Panc1 (cell line): ENCODE measurements at regions not wholly inside any gene's neighbourhood (a gene's known extent, or its start where the extent isn't known, plus 50 kb on each side); places are given as distances from the start of the nearest gene placed in this dataset.

Source experiments
- ATAC-seq: fragments of 200-7000 bp; cut with Tn5 transposase; 2 replicates; pipeline ENCODE4 v1.9.1; 2020; ENCODE audit warnings: mild to moderate bottlenecking, moderate library complexity
- BruUV-seq: library from RNA; stranded (reverse); fragments of 400-500 nt; replicated peaks from 2 replicates; lab custom pipeline; 2021; lab: Mats Ljungman, UMichigan
- CTCF ChIA-PET: fragments of 300-600 bp; sonication (Branson Sonifier 250); formaldehyde crosslinking; loops from one replicate; lab custom pipeline; 2022; ENCODE audit warnings: antibody characterized with exemption; lab: Charles Lee
- POLR2A ChIA-PET: fragments of 300-600 bp; sonication (Branson Sonifier 250); formaldehyde crosslinking; loops from one replicate; lab custom pipeline; 2022; ENCODE audit warnings: antibody characterized with exemption; lab: Charles Lee
- DNase-seq: peaks from one replicate; pipeline ENCODE4 v3.0.0-alpha.2; 2010; ENCODE audit warnings: low read depth, low spot score
- H3K27ac ChIP-seq: 2 replicates; pipeline ENCODE4 v1.5.1; 2011; ENCODE audit warnings: mild to moderate bottlenecking, low read length, inconsistent platforms
- H3K27me3 ChIP-seq: fragments of 200-500 bp; sonication (Bioruptor generic); 2 replicates; pipeline ENCODE4 v1.6.0; 2014; ENCODE audit warnings: low read length, inconsistent platforms; ENCODE audit not compliant: control insufficient read depth, insufficient read depth
- H3K36me3 ChIP-seq: fragments of 200-500 bp; sonication (Bioruptor generic); 2 replicates; pipeline ENCODE4 v1.5.1; 2014; ENCODE audit warnings: inconsistent platforms, mild to moderate bottlenecking, low read length, moderate library complexity; ENCODE audit not compliant: control insufficient read depth, insufficient read depth
- H3K4me1 ChIP-seq: 2 replicates; pipeline ENCODE4 v1.5.1; 2011; ENCODE audit warnings: inconsistent platforms, mild to moderate bottlenecking, low read length, moderate library complexity; ENCODE audit not compliant: control insufficient read depth, insufficient read depth
- H3K4me3 ChIP-seq, 2 experiments: 2 replicates each; pipeline ENCODE4 v1.5.1; 2011 to 2012; ENCODE audit warnings: low read depth in 2 of 2, low read length in 2 of 2, mild to moderate bottlenecking in 2 of 2, inconsistent platforms in 1 of 2, moderate library complexity in 1 of 2
- H3K9me3 ChIP-seq: fragments of 200-500 bp; sonication (Bioruptor generic); 2 replicates; pipeline ENCODE4 v1.5.1; 2014; ENCODE audit warnings: low read depth, mild to moderate bottlenecking, inconsistent platforms, low read length, moderate library complexity; ENCODE audit not compliant: control insufficient read depth, insufficient read depth
- CTCF ChIP-seq: fragments of 450-650 bp; IDR thresholded peaks from 2 replicates; pipeline ENCODE4 v1.5.1; 2017; ENCODE audit warnings: mild to moderate bottlenecking
- POLR2AphosphoS5 ChIP-seq: IDR thresholded peaks from 2 replicates; pipeline ENCODE4 v1.6.1; 2012; ENCODE audit warnings: mild to moderate bottlenecking, low read depth, low read length, moderate library complexity
- REST ChIP-seq, 2 experiments: IDR thresholded peaks; 2 replicates each; pipeline ENCODE4 v1.6.1; 2011 to 2012; ENCODE audit warnings: low read depth in 2 of 2, control low read depth in 1 of 2, low read length in 1 of 2, mild to moderate bottlenecking in 1 of 2, moderate library complexity in 1 of 2; ENCODE audit not compliant: insufficient read depth in 1 of 2
- SIN3A ChIP-seq: IDR thresholded peaks from 2 replicates; pipeline ENCODE4 v1.6.1; 2012; ENCODE audit warnings: low read depth, mild to moderate bottlenecking, low read length, moderate library complexity, borderline replicate concordance; ENCODE audit not compliant: insufficient read depth
- TCF7L2 ChIP-seq: IDR thresholded peaks from 2 replicates; pipeline ENCODE4 v1.6.1; 2011; ENCODE audit warnings: mild to moderate bottlenecking, low read depth, low read length, inconsistent platforms
- in situ Hi-C: cut with HindIII; loops from 2 replicates; pipeline ENCODE4 v1.10.0; 2016; ENCODE audit warnings: low sequenced_read_pairs, low pct_unique_long_range_greater_than_20kb
- intact Hi-C: fragments of 100-400 bp; cut with micrococcal nuclease; formaldehyde crosslinking; loops from one replicate; pipeline ENCODE4 v1.10.0; 2022; ENCODE audit not compliant: unreplicated experiment

- no peak for DNase-seq
- H3K9me3 ChIP-seq, result no peaks in the 10 kb centered on the region
- TF ChIP-seq REST (IDR thresholded peaks at IDR 0.05; ENCODE audit: insufficient read depth in 1 of 2, low read depth in 2 of 2, low read length in 1 of 2) (no peak), SIN3A (no peak), POLR2AphosphoS5 (no peak), TCF7L2 (no peak), CTCF (no peak)
- H3K4me1 ChIP-seq, result no peaks in the 10 kb centered on the region
- POLR2A ChIA-PET, result interaction anchor here (0.6 kb wide), 1 partner anchor 426 kb away, joined by 4 read pairs; no protein-coding TSS in a partner anchor
- BruUV-seq, result no TSS peak
- no peak for ATAC-seq
- H3K27ac ChIP-seq, result no peak overlapping the region
- CTCF ChIA-PET, result no interaction called here
- H3K4me3 ChIP-seq, result no peak overlapping the region
- intact Hi-C loops, result no loop called here
- no peaks in the 10 kb centered on the region for H3K27me3 ChIP-seq
- H3K36me3 ChIP-seq, result no peaks in the 10 kb centered on the region
- in situ Hi-C loops, result no loop called here
These were observed 902.3 kb downstream of the EFNA5 start for GRCh38 chr5:106768392-106768791.

GRCh38 chr5:106766916-106767315, 903.8 kb downstream of the EFNA5 start:
- no peak overlapping the region for H3K27ac ChIP-seq
- ChIA-PET POLR2A (no interaction called here), CTCF (no interaction called here)
- intact Hi-C loops, result no loop called here
- H3K9me3 ChIP-seq, result no peaks in the 10 kb centered on the region
- no TSS peak for BruUV-seq
- ATAC-seq (no peak), DNase-seq (no peak)
- TF ChIP-seq POLR2AphosphoS5 (no peak), SIN3A (no peak), CTCF (no peak), REST (IDR thresholded peaks at IDR 0.05; ENCODE audit: insufficient read depth in 1 of 2, low read depth in 2 of 2, low read length in 1 of 2) (no peak)
- no peak overlapping the region for H3K4me3 ChIP-seq
- no peaks in the 10 kb centered on the region for H3K4me1 ChIP-seq
- H3K36me3 ChIP-seq, result no peaks in the 10 kb centered on the region
- H3K27me3 ChIP-seq, result no peaks in the 10 kb centered on the region
- in situ Hi-C loops, result no loop called here
